ENCODE measurements at regions not wholly inside any gene's neighbourhood (a gene's known extent, or its start where the extent isn't known, plus 50 kb on each side); places are given as distances from the start of the nearest gene placed in this dataset.

DNA sequence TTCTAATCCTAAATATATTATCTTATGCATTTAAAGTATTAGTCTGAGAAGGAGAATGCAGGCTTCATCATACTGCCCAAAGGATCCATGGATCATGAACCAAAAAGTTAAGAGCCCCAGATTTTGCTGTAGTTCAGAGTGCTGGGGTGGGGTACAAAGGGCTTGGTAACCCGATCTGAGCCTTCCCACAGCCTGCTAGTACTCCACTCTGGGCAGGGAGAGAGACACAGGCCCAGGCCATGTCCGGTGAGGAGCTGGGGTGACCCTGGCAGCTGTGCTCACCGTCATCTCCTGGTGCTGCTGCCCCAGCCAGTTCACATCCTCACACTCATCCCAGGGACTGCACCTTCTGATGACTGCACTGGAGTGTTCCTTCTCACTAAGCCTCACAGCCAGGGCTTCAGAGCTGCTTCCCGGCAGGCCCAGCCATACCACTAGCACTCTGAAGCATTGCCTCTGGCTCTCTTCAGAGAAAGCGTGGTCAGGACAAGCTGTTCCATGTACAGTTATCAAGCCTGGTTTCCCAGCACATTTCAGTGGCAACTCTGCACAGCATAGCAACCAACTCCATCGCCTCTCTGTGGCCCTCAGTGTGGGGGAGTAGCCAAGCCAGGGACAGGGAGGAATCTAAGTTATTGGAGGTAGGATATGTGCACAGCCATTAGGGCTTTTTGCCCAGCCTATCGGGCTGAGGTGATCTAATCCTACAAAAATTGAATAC is 189.0 kb upstream of the CTAGE1 start:
- Histone ChIP-seq H4K20me1 (ENCODE audit: control insufficient read depth, insufficient read depth) (no peaks in the 10 kb centered on the region), H2AFZ (ENCODE audit: control insufficient read depth, low read depth, low read length) (no peak overlapping the region), H3K4me2 (ENCODE audit: control insufficient read depth, insufficient read depth) (no peak overlapping the region), H3K4me1 (ENCODE audit: control insufficient read depth, insufficient read depth, low read length) (no peaks in the 10 kb centered on the region), H3K9ac (ENCODE audit: control insufficient read depth, insufficient read depth, low read length) (no peak overlapping the region), H3K27ac (ENCODE audit: control insufficient read depth, insufficient read depth) (no peak overlapping the region), H3K27me3 (replicated peaks in 1 of 2; ENCODE audit: control insufficient read depth in 2 of 2, insufficient read depth in 2 of 2, low read length in 1 of 2) (no peaks in the 10 kb centered on the region; a peak in 1 of 4 replicates), H3K79me2 (ENCODE audit: control insufficient read depth, insufficient read depth, low read length) (no peaks in the 10 kb centered on the region), H3K9me3 (replicated peaks; ENCODE audit: control insufficient read depth, insufficient read depth, low read length) (no peaks in the 10 kb centered on the region), H3K36me3 (ENCODE audit: control insufficient read depth in 2 of 2, insufficient read depth in 2 of 2, low read length in 1 of 2) (no peaks in the 10 kb centered on the region), H3K4me3 (no peak overlapping the region)
- FAIRE-seq (no peak), ATAC-seq (no peak), DNase-seq (ENCODE audit: low read depth, low spot score) (no peak)
- TF ChIP-seq HDAC6 (IDR thresholded peaks at IDR 0.05; ENCODE audit: unreplicated experiment): no peak
- TF ChIP-seq KDM1A (IDR thresholded peaks at IDR 0.05; ENCODE audit: borderline replicate concordance): no peak
- no peak for TF ChIP-seq RUNX3 (IDR thresholded peaks at IDR 0.05; ENCODE audit: low read length)
- TF ChIP-seq CHD1 (IDR thresholded peaks at IDR 0.05; ENCODE audit: low read depth, low read length): no peak
- no peak for TF ChIP-seq ZBED1 (IDR thresholded peaks at IDR 0.05; ENCODE audit: borderline replicate concordance)
- TF ChIP-seq ATF7 (IDR thresholded peaks at IDR 0.05; ENCODE audit: low read depth): no peak
- TF ChIP-seq CREB1 (IDR thresholded peaks at IDR 0.05; ENCODE audit: low read depth): no peak
- no peak for TF ChIP-seq NR2C2 (IDR thresholded peaks at IDR 0.05; ENCODE audit: borderline replicate concordance, control insufficient read depth, insufficient read length, low read depth)
- TF ChIP-seq, protein P1, sequence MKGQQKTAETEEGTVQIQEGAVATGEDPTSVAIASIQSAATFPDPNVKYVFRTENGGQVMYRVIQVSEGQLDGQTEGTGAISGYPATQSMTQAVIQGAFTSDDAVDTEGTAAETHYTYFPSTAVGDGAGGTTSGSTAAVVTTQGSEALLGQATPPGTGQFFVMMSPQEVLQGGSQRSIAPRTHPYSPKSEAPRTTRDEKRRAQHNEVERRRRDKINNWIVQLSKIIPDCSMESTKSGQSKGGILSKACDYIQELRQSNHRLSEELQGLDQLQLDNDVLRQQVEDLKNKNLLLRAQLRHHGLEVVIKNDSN (IDR thresholded peaks at IDR 0.05; ENCODE audit: borderline replicate concordance, extremely low read length, insufficient read depth, low read depth, low read length): no peak
- no peak for TF ChIP-seq EED (IDR thresholded peaks at IDR 0.05; ENCODE audit: low read depth)
- TF ChIP-seq BMI1 (IDR thresholded peaks at IDR 0.05; ENCODE audit: borderline replicate concordance): no peak
- no peak for TF ChIP-seq RELA (IDR thresholded peaks at IDR 0.05; ENCODE audit: borderline replicate concordance, partially characterized antibody)
- intact Hi-C loops (cut with micrococcal nuclease; ENCODE audit: unreplicated experiment) (loop anchor here (5.0 kb wide), 1 partner anchor 96 kb away; no protein-coding TSS in a partner anchor), in situ Hi-C loops (cut with MboI) (loop anchor here (25.0 kb wide), 1 partner anchor 106 kb away; no protein-coding TSS in a partner anchor)
- ChIA-PET CTCF (no interaction called here), POLR2A (no interaction called here), RAD21 (ENCODE audit: unreplicated experiment) (no interaction called here), SMC1A (ENCODE audit: uncharacterized antibody, unreplicated experiment) (no interaction called here)
- 21% methylated on average over 7 of the region's 7 CpGs for WGBS (ENCODE audit: insufficient coverage, insufficient replicate concordance, low lambda C conversion rate, missing lambda C conversion rate)
- BruUV-seq (replicated peaks): no TSS peak

All from GM12878 (cell line).